ENCODE measurements at regions not wholly inside any gene's neighbourhood (a gene's known extent, or its start where the extent isn't known, plus 50 kb on each side); places are given as distances from the start of the nearest gene placed in this dataset.

- Histone ChIP-seq H3K27me3 (replicated peaks in 1 of 2; ENCODE audit: control insufficient read depth in 2 of 2, insufficient read depth in 2 of 2, low read length in 1 of 2) (no peaks in the 10 kb centered on the region; a peak in 1 of 4 replicates), H3K9ac (ENCODE audit: control insufficient read depth, insufficient read depth, low read length) (no peak overlapping the region), H2AFZ (ENCODE audit: control insufficient read depth, low read depth, low read length) (no peak overlapping the region), H3K27ac (ENCODE audit: control insufficient read depth, insufficient read depth) (no peak overlapping the region), H4K20me1 (ENCODE audit: control insufficient read depth, insufficient read depth) (no peaks in the 10 kb centered on the region), H3K4me3 (no peak overlapping the region), H3K36me3 (ENCODE audit: control insufficient read depth in 2 of 2, insufficient read depth in 2 of 2, low read length in 1 of 2) (no peaks in the 10 kb centered on the region), H3K79me2 (ENCODE audit: control insufficient read depth, insufficient read depth, low read length) (no peaks in the 10 kb centered on the region), H3K4me2 (ENCODE audit: control insufficient read depth, insufficient read depth) (no peak overlapping the region), H3K4me1 (ENCODE audit: control insufficient read depth, insufficient read depth, low read length) (no peaks in the 10 kb centered on the region), H3K9me3 (replicated peaks; ENCODE audit: control insufficient read depth, insufficient read depth, low read length) (no peaks in the 10 kb centered on the region)
- intact Hi-C loops (cut with micrococcal nuclease; ENCODE audit: unreplicated experiment) = no loop called here
- TF ChIP-seq BACH1 (IDR thresholded peaks at IDR 0.05; ENCODE audit: borderline replicate concordance) (no peak), NR2F1 (conservative IDR thresholded peaks at IDR 0.05) (no peak), USF1 (IDR thresholded peaks at IDR 0.05; ENCODE audit: borderline replicate concordance, extremely low read length, insufficient read depth, low read depth, low read length) (no peak), FOXM1 (IDR thresholded peaks at IDR 0.05; ENCODE audit: low read depth, low read length) (no peak), EP300 (IDR thresholded peaks at IDR 0.05; ENCODE audit: borderline replicate concordance in 1 of 2, control insufficient read depth in 1 of 2, low read depth in 2 of 2, low read length in 2 of 2) (no peak), ATF7 (IDR thresholded peaks at IDR 0.05; ENCODE audit: low read depth) (no peak), ZNF217 (IDR thresholded peaks at IDR 0.05) (no peak), GATAD2B (conservative IDR thresholded peaks at IDR 0.05; ENCODE audit: low read depth) (no peak), CREB1 (IDR thresholded peaks at IDR 0.05; ENCODE audit: low read depth) (no peak), IKZF2 (IDR thresholded peaks at IDR 0.05) (no peak), NFIC (IDR thresholded peaks at IDR 0.05; ENCODE audit: low read depth, low read length) (no peak), YY1 (IDR thresholded peaks at IDR 0.05; ENCODE audit: low read depth, low read length) (no peak), WRNIP1 (IDR thresholded peaks at IDR 0.05; ENCODE audit: borderline replicate concordance, low read depth, low read length) (no peak), CTCF (IDR thresholded peaks at IDR 0.05 in 2 of 3, conservative IDR thresholded peaks at IDR 0.05 in 1 of 3; ENCODE audit: control insufficient read depth in 2 of 3, extremely low read depth in 1 of 3, insufficient read depth in 1 of 3, low read depth in 3 of 3, low read length in 3 of 3) (no peak)
- TF ChIP-seq, protein P1, sequence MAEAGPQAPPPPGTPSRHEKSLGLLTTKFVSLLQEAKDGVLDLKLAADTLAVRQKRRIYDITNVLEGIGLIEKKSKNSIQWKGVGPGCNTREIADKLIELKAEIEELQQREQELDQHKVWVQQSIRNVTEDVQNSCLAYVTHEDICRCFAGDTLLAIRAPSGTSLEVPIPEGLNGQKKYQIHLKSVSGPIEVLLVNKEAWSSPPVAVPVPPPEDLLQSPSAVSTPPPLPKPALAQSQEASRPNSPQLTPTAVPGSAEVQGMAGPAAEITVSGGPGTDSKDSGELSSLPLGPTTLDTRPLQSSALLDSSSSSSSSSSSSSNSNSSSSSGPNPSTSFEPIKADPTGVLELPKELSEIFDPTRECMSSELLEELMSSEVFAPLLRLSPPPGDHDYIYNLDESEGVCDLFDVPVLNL (IDR thresholded peaks at IDR 0.05; ENCODE audit: low read depth, low read length) = no peak
- ATAC-seq (no peak), DNase-seq (ENCODE audit: low read depth, low spot score) (no peak), FAIRE-seq (no peak)
- POLR2A ChIA-PET = interaction anchor here (0.5 kb wide), 1 partner anchor 81 kb away, joined by 6 read pairs; no protein-coding TSS in a partner anchor
- 57% methylated on average over 3 of the region's 3 CpGs for WGBS (ENCODE audit: insufficient coverage, insufficient replicate concordance, low lambda C conversion rate, missing lambda C conversion rate)
- CTCF ChIA-PET = interaction anchor here (1.4 kb wide), 1 partner anchor 227 kb away, joined by 5 read pairs; no protein-coding TSS in a partner anchor
- SMC1A ChIA-PET (ENCODE audit: uncharacterized antibody, unreplicated experiment) = no interaction called here
- in situ Hi-C loops (cut with MboI) = no loop called here
- BruUV-seq (replicated peaks) = no TSS peak
- RAD21 ChIA-PET (ENCODE audit: unreplicated experiment) = no interaction called here
These were observed 177.1 kb upstream of the PARP11 start for GRCh38 chr12:4050340-4050739.
